Right lobe of liver (tissue), 6 donors: ENCODE measurements at regions not wholly inside any gene's neighbourhood (a gene's known extent, or its start where the extent isn't known, plus 50 kb on each side); places are given as distances from the start of the nearest gene placed in this dataset.

ENCODE experiments used
- ATAC-seq, 4 donors: fragments of 200-7000 bp; cut with Tn5 transposase; one replicate each; pipeline ENCODE4 v1.9.1; 2020; ENCODE audit warnings: mild to moderate bottlenecking in 4 of 4, moderate library complexity in 4 of 4
- DNase-seq, 3 donors: peaks; one replicate each; pipeline ENCODE4 v3.0.0-alpha.2; 2020
- H3K27ac ChIP-seq, 3 donors: fragments of 200-600 bp; one replicate each; pipeline ENCODE4 v1.8.0; 2022
- H3K27me3 ChIP-seq, 2 donors: fragments of 200-600 bp; one replicate each; pipeline ENCODE4 v1.8.0; 2022
- H3K36me3 ChIP-seq, 4 donors: fragments of 200-600 bp; sonication (generic) in 1 of 4; one replicate each; pipeline versions ENCODE4 v1.5.1 to v1.8.0; 2017 to 2022; ENCODE audit warnings: control low read depth in 1 of 4
- H3K4me1 ChIP-seq, 4 donors: fragments of 200-600 bp; sonication (generic) in 1 of 4; one replicate each; pipeline versions ENCODE4 v1.5.1 to v1.8.0; 2017 to 2022; ENCODE audit warnings: control low read depth in 1 of 4
- H3K4me3 ChIP-seq, 3 donors: fragments of 200-600 bp; one replicate each; pipeline ENCODE4 v1.8.0; 2022
- H3K9me3 ChIP-seq, 4 donors: fragments of 200-600 bp; sonication (generic) in 1 of 4; one replicate each; pipeline versions ENCODE4 v1.5.1 to v1.8.0; 2017 to 2022; ENCODE audit warnings: control low read depth in 1 of 4
- CTCF ChIP-seq, 4 donors: fragments of 200-600 bp in 3 of 4; fragments of 450-650 bp in 1 of 4; IDR thresholded peaks; one replicate each; pipeline versions ENCODE4 v1.5.1 to v1.8.0; 2016 to 2022; ENCODE audit warnings: antibody characterized with exemption in 4 of 4, mild to moderate bottlenecking in 2 of 4
- POLR2A ChIP-seq: fragments of 450-650 bp; IDR thresholded peaks from one replicate; pipeline ENCODE4 v1.6.1; 2017; ENCODE audit warnings: antibody characterized with exemption, mild to moderate bottlenecking
- WGBS: methylation state at CpG from one replicate; pipeline ENCODE4 v1.1.6; 2018; ENCODE audit warnings: low coverage, low lambda C conversion rate; ENCODE audit not compliant: insufficient coverage; ENCODE audit errors: missing lambda C conversion rate; 5-methylcytosine and 5-hydroxymethylcytosine counted together
- intact Hi-C, 2 donors: fragments of 100-400 bp; cut with DNase I; formaldehyde crosslinking; loops; one replicate each; pipeline versions ENCODE4 v1.11.2 to v1.14.1; 2022
- donor health status: DM: no; HTN: yes; CAD: no.
- donor health status: DM: no; HTN: no; CAD: no.
- donor health status: DM: no; HTN: no; CAD: no.
- donor health status: DM: no; HTN: yes; CAD: no.
- donor health status: DM: no; HTN: yes; CAD: no.

- ATAC-seq: no peak
These were observed 1077.1 kb upstream of the ZEB2 start for GRCh38 chr2:145597006-145597405.

GRCh38 chr2:145596416-145596815 lies 1076.5 kb upstream of the ZEB2 start:
- Histone ChIP-seq H3K4me3 (no peak overlapping the region), H3K9me3 (no peaks in the 10 kb centered on the region), H3K27me3 (no peaks in the 10 kb centered on the region), H3K4me1 (no peaks in the 10 kb centered on the region), H3K27ac (no peak overlapping the region), H3K36me3 (no peaks in the 10 kb centered on the region)
- ATAC-seq (peak in 2 of 4 donors; percentile 18 to 36), DNase-seq (no peak)
- intact Hi-C loops: no loop called here
- TF ChIP-seq POLR2A: no peak
- TF ChIP-seq CTCF (IDR thresholded peaks at IDR 0.05): no peak
- WGBS: 66% methylated on average over 3 of the region's 3 CpGs

More at GRCh38 chr2:145597006-145597405, 1077.1 kb upstream of the ZEB2 start:
- H3K27ac ChIP-seq: no peak overlapping the region
- H3K4me1 ChIP-seq: no peaks in the 10 kb centered on the region
- no peak for TF ChIP-seq POLR2A
- TF ChIP-seq CTCF (IDR thresholded peaks at IDR 0.05): no peak
- intact Hi-C loops: no loop called here
- no peak overlapping the region for H3K4me3 ChIP-seq
- no peaks in the 10 kb centered on the region for H3K27me3 ChIP-seq
- DNase-seq: no peak
- 23% methylated on average over 1 of the region's 1 CpG for whole genome bisulfite sequencing
- no peaks in the 10 kb centered on the region for H3K36me3 ChIP-seq
- no peaks in the 10 kb centered on the region for H3K9me3 ChIP-seq

DNA sequence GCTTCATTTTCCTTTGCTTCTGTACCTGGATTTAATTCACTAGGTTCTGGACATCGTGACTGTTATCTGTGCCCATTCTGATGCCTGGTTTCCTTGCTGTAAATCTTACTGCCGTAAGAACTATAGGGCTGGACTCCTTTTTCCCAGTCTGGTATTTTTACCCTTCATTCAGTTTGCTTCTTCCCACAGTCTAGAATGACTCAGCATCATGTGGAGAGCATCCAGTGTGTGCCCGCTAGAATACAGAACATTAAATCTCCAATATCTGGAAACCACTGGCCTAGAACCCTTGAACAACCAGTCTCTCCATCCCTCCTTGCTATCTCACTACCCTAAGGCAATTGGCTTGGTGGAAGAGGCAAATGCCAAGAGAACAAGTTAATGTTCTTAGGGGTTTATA lies 1075.4 kb upstream of the ZEB2 start:
- H3K9me3 ChIP-seq: no peaks in the 10 kb centered on the region
- WGBS: 72% methylated on average over 3 of the region's 3 CpGs
- no peaks in the 10 kb centered on the region for H3K4me1 ChIP-seq
- no peaks in the 10 kb centered on the region for H3K36me3 ChIP-seq
- DNase-seq (no peak), ATAC-seq (no peak)
- no peak overlapping the region for H3K27ac ChIP-seq
- H3K27me3 ChIP-seq: no peaks in the 10 kb centered on the region
- TF ChIP-seq CTCF (IDR thresholded peaks at IDR 0.05) (no peak), POLR2A (no peak)
- intact Hi-C loops: no loop called here
- no peak overlapping the region for H3K4me3 ChIP-seq

DNA sequence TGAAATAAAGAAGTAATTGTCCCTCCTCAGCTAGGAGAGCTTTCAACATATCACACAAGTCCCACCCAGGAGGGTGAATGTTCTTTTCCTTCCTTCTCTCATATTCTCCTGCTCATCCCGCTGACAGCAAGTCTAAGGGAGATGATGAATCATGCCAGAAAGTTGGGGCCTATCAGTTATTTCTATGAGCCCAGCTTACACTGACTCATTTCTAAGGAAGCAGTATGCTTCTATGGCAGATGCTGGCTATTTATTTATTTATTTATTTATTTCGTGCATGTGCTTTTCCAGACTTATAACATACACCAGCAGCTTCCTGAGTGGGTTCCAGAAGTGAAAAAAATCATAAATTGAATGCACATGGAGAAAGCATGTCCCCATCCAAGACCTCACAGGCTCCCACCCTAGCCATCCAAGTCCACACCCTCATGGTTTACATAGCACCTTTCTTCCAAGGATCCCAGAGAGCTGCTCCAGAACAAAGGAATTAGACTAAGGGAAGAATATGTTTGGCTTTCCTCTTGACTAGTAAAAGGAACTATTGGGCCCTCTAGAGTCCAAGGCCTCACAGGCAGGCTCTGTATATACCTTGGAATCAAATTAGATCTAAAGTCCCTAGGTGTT lies 1074.2 kb upstream of the ZEB2 start:
- intact Hi-C loops: no loop called here
- no peak for DNase-seq
- Histone ChIP-seq H3K27me3 (no peaks in the 10 kb centered on the region), H3K4me1 (no peaks in the 10 kb centered on the region), H3K36me3 (no peaks in the 10 kb centered on the region), H3K27ac (no peak overlapping the region), H3K4me3 (no peak overlapping the region), H3K9me3 (no peaks in the 10 kb centered on the region)
- TF ChIP-seq POLR2A (no peak), CTCF (IDR thresholded peaks at IDR 0.05) (no peak)
- no peak for ATAC-seq
- 44% methylated on average over 1 of the region's 2 CpGs for WGBS

DNA sequence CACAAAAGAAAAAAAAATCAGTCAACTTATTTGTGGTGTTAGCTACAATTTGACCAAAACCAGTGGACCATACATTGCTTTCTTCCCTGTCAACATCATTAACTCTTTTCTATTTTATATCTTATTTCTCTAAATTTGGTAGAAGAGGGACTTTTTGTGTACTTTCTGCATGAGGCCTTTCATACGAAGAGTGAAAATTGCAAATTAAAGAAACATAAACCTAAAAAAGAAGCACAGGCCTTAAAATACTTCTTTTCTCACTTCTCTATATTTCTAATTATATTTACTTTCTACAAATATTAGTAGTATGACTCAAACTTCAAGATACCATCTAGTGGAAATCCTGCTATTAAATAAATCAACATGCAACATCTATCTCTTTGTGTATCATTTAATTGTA lies 1073.4 kb upstream of the ZEB2 start:
- no peak overlapping the region for H3K27ac ChIP-seq
- 67% methylated on average over 1 of the region's 1 CpG for WGBS
- no peaks in the 10 kb centered on the region for H3K9me3 ChIP-seq
- no peaks in the 10 kb centered on the region for H3K36me3 ChIP-seq
- no peaks in the 10 kb centered on the region for H3K27me3 ChIP-seq
- TF ChIP-seq CTCF (IDR thresholded peaks at IDR 0.05) (no peak), POLR2A (no peak)
- DNase-seq (no peak), ATAC-seq (no peak)
- intact Hi-C loops: no loop called here
- H3K4me3 ChIP-seq: no peak overlapping the region
- no peaks in the 10 kb centered on the region for H3K4me1 ChIP-seq
